ENCODE measurements at regions not wholly inside any gene's neighbourhood (a gene's known extent, or its start where the extent isn't known, plus 50 kb on each side); places are given as distances from the start of the nearest gene placed in this dataset.

- intact Hi-C loops (cut with micrococcal nuclease; ENCODE audit: unreplicated experiment) (no loop called here), in situ Hi-C loops (cut with MboI) (no loop called here)
- Histone ChIP-seq H3K79me2 (ENCODE audit: control insufficient read depth, insufficient read depth, low read length) (no peaks in the 10 kb centered on the region), H3K27me3 (replicated peaks in 1 of 2; ENCODE audit: control insufficient read depth in 2 of 2, insufficient read depth in 2 of 2, low read length in 1 of 2) (no peaks in the 10 kb centered on the region), H2AFZ (ENCODE audit: control insufficient read depth, low read depth, low read length) (no peak overlapping the region), H4K20me1 (ENCODE audit: control insufficient read depth, insufficient read depth) (no peaks in the 10 kb centered on the region), H3K9me3 (replicated peaks; ENCODE audit: control insufficient read depth, insufficient read depth, low read length) (no peaks in the 10 kb centered on the region), H3K27ac (ENCODE audit: control insufficient read depth, insufficient read depth) (no peak overlapping the region), H3K9ac (ENCODE audit: control insufficient read depth, insufficient read depth, low read length) (no peak overlapping the region), H3K36me3 (ENCODE audit: control insufficient read depth in 2 of 2, insufficient read depth in 2 of 2, low read length in 1 of 2) (no peaks in the 10 kb centered on the region), H3K4me3 (no peak overlapping the region), H3K4me2 (ENCODE audit: control insufficient read depth, insufficient read depth) (no peak overlapping the region), H3K4me1 (ENCODE audit: control insufficient read depth, insufficient read depth, low read length) (no peaks in the 10 kb centered on the region)
- WGBS (ENCODE audit: insufficient coverage, insufficient replicate concordance, low lambda C conversion rate, missing lambda C conversion rate) = 50% methylated on average over 8 of the region's 8 CpGs
- CTCF ChIA-PET = interaction anchor here (0.8 to 1.3 kb wide), 2 partner anchors 11 kb away, joined by 3 to 5 read pairs; no protein-coding TSS in a partner anchor
- SMC1A ChIA-PET (ENCODE audit: uncharacterized antibody, unreplicated experiment) = interaction anchor here (0.6 to 0.9 kb wide), 2 partner anchors 10 to 943 kb away, joined by 3 read pairs; no protein-coding TSS in a partner anchor
- ATAC-seq (no peak), FAIRE-seq (no peak), DNase-seq (ENCODE audit: low read depth, low spot score) (no peak)
- POLR2A ChIA-PET = no interaction called here
- no TSS peak for BruUV-seq (replicated peaks)
- RAD21 ChIA-PET (ENCODE audit: unreplicated experiment) = no interaction called here
- TF ChIP-seq NFIC (IDR thresholded peaks at IDR 0.05; ENCODE audit: low read depth, low read length) = no peak
- TF ChIP-seq PKNOX1 (IDR thresholded peaks at IDR 0.05) = no peak
- no peak for TF ChIP-seq CREB1 (IDR thresholded peaks at IDR 0.05; ENCODE audit: low read depth)
- TF ChIP-seq ETV6 (conservative IDR thresholded peaks at IDR 0.05 in 1 of 2, IDR thresholded peaks at IDR 0.05 in 1 of 2; ENCODE audit: borderline replicate concordance in 1 of 2, low read depth in 1 of 2) = no peak
- TF ChIP-seq RELA (IDR thresholded peaks at IDR 0.05; ENCODE audit: borderline replicate concordance, partially characterized antibody) = no peak
- TF ChIP-seq POLR2AphosphoS2 (IDR thresholded peaks at IDR 0.05; ENCODE audit: low read depth, low read length) = no peak
- TF ChIP-seq CTCF (IDR thresholded peaks at IDR 0.05 in 2 of 3, conservative IDR thresholded peaks at IDR 0.05 in 1 of 3; ENCODE audit: control insufficient read depth in 2 of 3, extremely low read depth in 1 of 3, insufficient read depth in 1 of 3, low read depth in 3 of 3, low read length in 3 of 3) = no peak
- TF ChIP-seq, protein P1, sequence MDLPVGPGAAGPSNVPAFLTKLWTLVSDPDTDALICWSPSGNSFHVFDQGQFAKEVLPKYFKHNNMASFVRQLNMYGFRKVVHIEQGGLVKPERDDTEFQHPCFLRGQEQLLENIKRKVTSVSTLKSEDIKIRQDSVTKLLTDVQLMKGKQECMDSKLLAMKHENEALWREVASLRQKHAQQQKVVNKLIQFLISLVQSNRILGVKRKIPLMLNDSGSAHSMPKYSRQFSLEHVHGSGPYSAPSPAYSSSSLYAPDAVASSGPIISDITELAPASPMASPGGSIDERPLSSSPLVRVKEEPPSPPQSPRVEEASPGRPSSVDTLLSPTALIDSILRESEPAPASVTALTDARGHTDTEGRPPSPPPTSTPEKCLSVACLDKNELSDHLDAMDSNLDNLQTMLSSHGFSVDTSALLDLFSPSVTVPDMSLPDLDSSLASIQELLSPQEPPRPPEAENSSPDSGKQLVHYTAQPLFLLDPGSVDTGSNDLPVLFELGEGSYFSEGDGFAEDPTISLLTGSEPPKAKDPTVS (IDR thresholded peaks at IDR 0.05; ENCODE audit: low read depth, low read length) = no peak
- no peak for TF ChIP-seq FOXK2 (IDR thresholded peaks at IDR 0.05)
Observed at GRCh38 chr17:33509331-33509730, 216.2 kb upstream of the ASIC2 start.

Data from GM12878 (cell line).